Gastrocnemius medialis (tissue), 4 donors: ENCODE measurements at regions not wholly inside any gene's neighbourhood (a gene's known extent, or its start where the extent isn't known, plus 50 kb on each side); places are given as distances from the start of the nearest gene placed in this dataset.

Source experiments
- ATAC-seq, 2 donors: fragments of 150-250 bp; one replicate each; pipeline ENCODE4 v1.9.1; 2016
- DNase-seq, 2 donors: peaks; one replicate each; pipeline ENCODE4 v3.0.0-alpha.2; 2019
- H3K27ac ChIP-seq, 4 donors: fragments of 200-600 bp; sonication (generic); 1 replicate in 1 of 4; 2 replicates in 3 of 4; pipeline ENCODE4 v1.5.1; 2016 to 2018; ENCODE audit warnings: mild to moderate bottlenecking in 2 of 4, moderate library complexity in 1 of 4
- H3K27me3 ChIP-seq, 3 donors: fragments of 200-600 bp; sonication (generic) in 2 of 3; 1 replicate in 1 of 3; 2 replicates in 2 of 3; pipeline versions ENCODE4 v1.5.1 to v1.6.0; 2016 to 2019; ENCODE audit warnings: mild to moderate bottlenecking in 1 of 3, moderate library complexity in 1 of 3
- H3K36me3 ChIP-seq, 2 donors: fragments of 200-600 bp; sonication (generic) in 1 of 2; one replicate each; pipeline ENCODE4 v1.5.1; 2017 to 2018
- H3K4me1 ChIP-seq, 2 donors: fragments of 200-600 bp; sonication (generic) in 1 of 2; one replicate each; pipeline ENCODE4 v1.5.1; 2016 to 2017; ENCODE audit warnings: mild to moderate bottlenecking in 2 of 2
- H3K4me3 ChIP-seq, 4 donors: fragments of 200-600 bp; sonication (generic) in 3 of 4; 1 replicate in 1 of 4; 2 replicates in 3 of 4; pipeline ENCODE4 v1.5.1; 2016 to 2019; ENCODE audit warnings: mild to moderate bottlenecking in 2 of 4
- H3K9me3 ChIP-seq, 3 donors: fragments of 200-600 bp; sonication (generic) in 2 of 3; 1 replicate in 1 of 3; 2 replicates in 2 of 3; pipeline ENCODE4 v1.5.1; 2016 to 2019
- POLR2A ChIP-seq, 2 donors: fragments of 450-650 bp; IDR thresholded peaks; one replicate each; pipeline ENCODE4 v1.6.1; 2017; ENCODE audit warnings: antibody characterized with exemption in 2 of 2, mild to moderate bottlenecking in 2 of 2, moderate library complexity in 2 of 2
- in situ Hi-C, 4 donors: fragments of 200-750 bp; cut with MboI; loops; one replicate each; pipeline versions ENCODE4 v1.15.0 to v1.8.0; 2017; ENCODE audit warnings: low sequenced_read_pairs in 4 of 4
- intact Hi-C: fragments of 100-400 bp; cut with DNase I; formaldehyde crosslinking; loops from one replicate; pipeline ENCODE4 v1.15.1; 2023; ENCODE audit warnings: low total_unique reads
- TF ChIP-seq, protein P1 (sequence below), 5 experiments: fragments of 450-650 bp in 3 of 5; fragments of 200-600 bp in 2 of 5; sonication (generic) in 2 of 5; IDR thresholded peaks in 4 of 5; conservative IDR thresholded peaks in 1 of 5; 1 replicate in 4 of 5; 2 replicates in 1 of 5; pipeline ENCODE4 v1.5.1; 2016 to 2019; ENCODE audit warnings: antibody characterized with exemption in 5 of 5, mild to moderate bottlenecking in 3 of 5, moderate library complexity in 3 of 5

DNA sequence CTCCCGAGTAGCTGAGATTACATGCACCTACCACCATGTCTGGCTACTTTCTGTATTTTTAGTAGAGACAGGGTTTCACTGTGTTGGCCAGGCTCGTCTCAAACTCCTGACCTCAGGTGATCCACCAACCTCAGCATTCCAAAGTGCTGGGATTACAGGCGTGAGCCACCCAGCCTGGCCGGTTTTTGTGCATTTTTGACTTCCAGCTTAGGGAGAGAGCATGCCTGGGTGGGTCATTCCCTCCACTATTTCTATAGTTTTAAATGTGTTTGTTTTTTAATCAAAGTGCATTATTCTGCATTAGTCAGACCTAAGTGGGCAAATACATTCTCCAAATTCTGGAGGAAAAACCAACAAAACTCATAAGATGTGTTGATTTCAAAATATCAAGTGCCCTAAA lies 207.4 kb upstream of the NRIP1 start:
- H3K27me3 ChIP-seq, result no peaks in the 10 kb centered on the region
- no peak for DNase-seq
- no peaks in the 10 kb centered on the region for H3K4me1 ChIP-seq
- H3K27ac ChIP-seq, result no peak overlapping the region
- intact Hi-C loops (no loop called here), in situ Hi-C loops (no loop called here)
- no peaks in the 10 kb centered on the region for H3K9me3 ChIP-seq
- H3K36me3 ChIP-seq, result no peaks in the 10 kb centered on the region
- H3K4me3 ChIP-seq, result no peak overlapping the region
- TF ChIP-seq POLR2A (IDR thresholded peaks at IDR 0.05), result no peak
- TF ChIP-seq, protein P1, sequence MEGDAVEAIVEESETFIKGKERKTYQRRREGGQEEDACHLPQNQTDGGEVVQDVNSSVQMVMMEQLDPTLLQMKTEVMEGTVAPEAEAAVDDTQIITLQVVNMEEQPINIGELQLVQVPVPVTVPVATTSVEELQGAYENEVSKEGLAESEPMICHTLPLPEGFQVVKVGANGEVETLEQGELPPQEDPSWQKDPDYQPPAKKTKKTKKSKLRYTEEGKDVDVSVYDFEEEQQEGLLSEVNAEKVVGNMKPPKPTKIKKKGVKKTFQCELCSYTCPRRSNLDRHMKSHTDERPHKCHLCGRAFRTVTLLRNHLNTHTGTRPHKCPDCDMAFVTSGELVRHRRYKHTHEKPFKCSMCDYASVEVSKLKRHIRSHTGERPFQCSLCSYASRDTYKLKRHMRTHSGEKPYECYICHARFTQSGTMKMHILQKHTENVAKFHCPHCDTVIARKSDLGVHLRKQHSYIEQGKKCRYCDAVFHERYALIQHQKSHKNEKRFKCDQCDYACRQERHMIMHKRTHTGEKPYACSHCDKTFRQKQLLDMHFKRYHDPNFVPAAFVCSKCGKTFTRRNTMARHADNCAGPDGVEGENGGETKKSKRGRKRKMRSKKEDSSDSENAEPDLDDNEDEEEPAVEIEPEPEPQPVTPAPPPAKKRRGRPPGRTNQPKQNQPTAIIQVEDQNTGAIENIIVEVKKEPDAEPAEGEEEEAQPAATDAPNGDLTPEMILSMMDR (IDR thresholded peaks at IDR 0.05 in 4 of 5, conservative IDR thresholded peaks at IDR 0.05 in 1 of 5), result no peak
- no peak for ATAC-seq

DNA sequence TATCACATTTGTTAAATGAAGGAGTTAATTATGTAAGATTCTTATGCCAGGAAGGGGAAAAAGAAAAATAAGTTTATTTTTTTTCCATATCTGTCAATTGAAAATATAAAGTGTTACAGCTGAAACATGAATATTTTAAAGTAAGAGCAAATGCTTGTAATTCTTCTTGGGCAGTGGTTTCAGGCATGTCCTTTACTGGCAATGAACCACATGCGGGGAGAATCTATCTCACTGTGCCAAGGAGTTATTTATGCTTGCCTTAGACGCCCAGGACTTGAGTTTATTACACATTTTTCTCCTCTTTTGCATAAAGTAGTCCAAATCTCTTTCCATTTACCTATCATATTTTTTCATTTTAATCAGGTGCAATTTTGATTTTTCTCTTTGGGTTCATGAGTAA lies 207.8 kb upstream of the NRIP1 start:
- H3K36me3 ChIP-seq, result no peaks in the 10 kb centered on the region
- TF ChIP-seq, protein P1 (IDR thresholded peaks at IDR 0.05 in 4 of 5, conservative IDR thresholded peaks at IDR 0.05 in 1 of 5), result no peak
- no peak for TF ChIP-seq POLR2A (IDR thresholded peaks at IDR 0.05)
- H3K27me3 ChIP-seq, result no peaks in the 10 kb centered on the region
- no peak overlapping the region for H3K27ac ChIP-seq
- H3K4me1 ChIP-seq, result no peaks in the 10 kb centered on the region
- no peaks in the 10 kb centered on the region for H3K9me3 ChIP-seq
- no peak for DNase-seq
- in situ Hi-C loops (no loop called here), intact Hi-C loops (no loop called here)
- H3K4me3 ChIP-seq, result no peak overlapping the region
- ATAC-seq, result no peak

DNA sequence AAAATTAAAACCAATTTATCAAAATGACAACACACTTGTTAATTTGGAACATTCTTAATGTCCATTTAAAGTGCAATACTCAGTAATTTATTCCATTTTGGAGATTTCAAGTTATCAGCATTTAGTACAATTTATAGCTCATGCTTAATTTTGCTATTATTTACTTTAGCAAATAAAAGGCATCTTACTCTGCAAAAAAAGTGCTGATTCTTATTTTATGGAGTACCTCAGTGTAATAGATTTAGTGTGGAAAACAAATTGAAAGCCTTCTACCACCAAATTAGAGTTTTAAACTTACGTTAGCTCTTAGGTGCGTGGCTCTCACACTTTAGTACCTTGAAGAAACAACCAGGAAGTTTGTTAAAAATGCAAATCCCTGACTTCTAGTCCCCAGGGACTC lies 208.4 kb upstream of the NRIP1 start:
- Histone ChIP-seq H3K9me3 (no peaks in the 10 kb centered on the region), H3K36me3 (no peaks in the 10 kb centered on the region), H3K4me1 (no peaks in the 10 kb centered on the region), H3K27me3 (no peaks in the 10 kb centered on the region), H3K4me3 (no peak overlapping the region), H3K27ac (no peak overlapping the region)
- intact Hi-C loops, result no loop called here
- TF ChIP-seq, protein P1 (IDR thresholded peaks at IDR 0.05 in 4 of 5, conservative IDR thresholded peaks at IDR 0.05 in 1 of 5), result no peak
- TF ChIP-seq POLR2A (IDR thresholded peaks at IDR 0.05), result no peak
- DNase-seq (no peak), ATAC-seq (no peak)
- in situ Hi-C loops, result no loop called here

DNA sequence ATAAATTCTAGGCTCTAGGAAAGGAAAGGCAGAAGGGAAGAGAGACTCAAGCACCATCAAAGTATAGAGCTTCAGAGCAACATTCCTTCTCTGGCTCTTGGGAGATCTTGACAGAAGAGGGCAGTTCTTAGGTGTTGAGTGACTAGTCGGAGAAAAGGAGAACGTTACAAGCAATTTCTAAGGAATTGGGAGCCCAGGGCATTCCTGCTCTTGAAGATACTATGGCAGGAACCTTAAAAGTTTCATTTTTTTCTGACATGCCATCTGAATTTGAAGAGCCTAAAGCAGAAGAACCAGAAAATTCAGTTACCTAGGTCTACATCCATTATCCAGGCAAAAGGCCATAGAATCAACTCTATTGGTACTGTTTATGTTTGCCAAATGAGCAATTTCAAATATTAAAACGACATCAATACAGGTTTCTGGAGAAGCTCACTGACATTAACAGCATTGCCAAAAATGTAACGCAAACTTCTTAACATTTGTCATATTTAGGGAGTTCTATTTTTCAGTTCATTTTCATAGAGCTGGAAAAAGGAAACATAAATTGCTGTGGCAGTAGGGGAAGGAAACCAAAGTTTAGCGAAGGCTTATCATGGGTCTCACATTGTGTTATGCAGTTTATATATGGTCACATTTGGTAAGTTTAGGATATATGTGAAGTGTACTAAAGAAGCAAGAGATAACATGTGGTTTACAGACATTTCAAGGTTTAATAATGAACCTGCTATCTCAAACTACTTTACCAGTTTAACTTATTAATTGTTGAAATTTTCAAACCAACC lies 210.1 kb upstream of the NRIP1 start:
- H3K4me1 ChIP-seq, result no peaks in the 10 kb centered on the region
- H3K27ac ChIP-seq, result no peak overlapping the region
- H3K36me3 ChIP-seq, result no peaks in the 10 kb centered on the region
- no peak overlapping the region for H3K4me3 ChIP-seq
- H3K9me3 ChIP-seq, result no peaks in the 10 kb centered on the region
- ATAC-seq, result no peak
- no peaks in the 10 kb centered on the region for H3K27me3 ChIP-seq
- TF ChIP-seq, protein P1 (IDR thresholded peaks at IDR 0.05 in 4 of 5, conservative IDR thresholded peaks at IDR 0.05 in 1 of 5), result no peak
- TF ChIP-seq POLR2A (IDR thresholded peaks at IDR 0.05), result no peak
- intact Hi-C loops, result no loop called here
- in situ Hi-C loops, result no loop called here
- DNase-seq, result no peak
